ENCODE measurements at regions not wholly inside any gene's neighbourhood (a gene's known extent, or its start where the extent isn't known, plus 50 kb on each side); places are given as distances from the start of the nearest gene placed in this dataset.

DNA sequence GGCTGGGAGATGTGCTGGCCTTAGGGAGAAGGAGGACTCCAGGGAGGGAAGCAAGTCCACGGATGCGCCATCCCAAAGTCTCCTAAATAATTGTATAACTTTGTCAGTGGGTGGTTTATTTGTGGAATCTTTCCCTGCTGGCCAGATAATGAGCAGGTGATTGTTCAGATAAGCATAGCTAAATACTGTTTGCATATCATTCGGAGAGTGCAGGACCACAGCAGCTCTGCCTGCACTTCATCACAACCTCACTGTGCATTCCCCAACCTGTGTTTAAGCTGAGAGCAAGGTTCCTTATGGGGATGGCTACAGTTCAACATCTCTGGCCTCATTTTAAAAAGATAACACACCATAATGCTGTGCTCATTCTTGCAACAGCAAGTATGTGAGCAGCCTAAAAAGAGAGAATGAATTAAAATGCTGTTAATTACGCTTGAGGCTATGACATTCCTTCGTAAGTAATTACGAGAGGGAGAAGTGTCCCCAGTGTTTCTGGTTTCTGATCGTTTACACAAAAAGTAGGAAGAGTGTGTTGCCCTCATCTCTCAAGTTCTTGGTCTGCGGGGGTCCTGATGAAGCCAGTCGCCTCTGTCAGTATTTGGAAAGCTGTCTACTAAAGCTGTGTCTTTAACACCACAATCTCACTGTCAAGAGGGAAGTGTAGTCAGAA is 272.0 kb upstream of the RORA start:
- H3K9me3 Mint-ChIP-seq (ENCODE audit: low read depth): no peaks in the 10 kb centered on the region
- H3K27ac Mint-ChIP-seq: no peak overlapping the region
- H3K4me3 Mint-ChIP-seq: no peak overlapping the region
- peaks cover 10% of the 10 kb centered on the region for H3K27me3 Mint-ChIP-seq
- H3K4me1 Mint-ChIP-seq (ENCODE audit: low read depth): no peaks in the 10 kb centered on the region
- H3K36me3 Mint-ChIP-seq: no peaks in the 10 kb centered on the region

DNA sequence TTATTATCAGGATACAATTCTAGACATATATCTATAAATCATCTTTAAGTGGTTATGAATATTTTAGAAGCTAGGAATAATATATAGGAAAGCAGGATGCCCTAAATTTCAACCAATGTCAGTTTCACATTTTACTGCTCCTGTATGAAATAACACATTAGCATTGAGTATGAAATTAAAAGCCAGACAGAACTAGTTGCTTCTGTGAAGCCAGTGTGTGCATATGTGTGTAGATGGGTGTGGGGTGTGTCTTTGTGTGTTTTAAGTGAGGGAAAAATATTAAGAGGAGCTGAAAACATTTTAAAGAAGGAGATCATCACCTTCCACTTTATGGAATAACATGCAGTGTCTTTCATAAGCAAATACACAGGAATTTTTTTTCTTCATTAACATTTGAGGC is 271.4 kb upstream of the RORA start:
- H3K27me3 Mint-ChIP-seq: peaks cover 10% of the 10 kb centered on the region

GRCh38 chr15:61499376-61499775 is 270.3 kb upstream of the RORA start:
- no peak overlapping the region for H3K4me3 Mint-ChIP-seq
- no peaks in the 10 kb centered on the region for H3K9me3 Mint-ChIP-seq (ENCODE audit: low read depth)
- H3K4me1 Mint-ChIP-seq (ENCODE audit: low read depth): no peaks in the 10 kb centered on the region
- H3K36me3 Mint-ChIP-seq: no peaks in the 10 kb centered on the region
- H3K27me3 Mint-ChIP-seq: peaks cover 11% of the 10 kb centered on the region
- no peak overlapping the region for H3K27ac Mint-ChIP-seq

More for the DNA sequence above, 271.4 kb upstream of the RORA start:
- no peaks in the 10 kb centered on the region for H3K4me1 Mint-ChIP-seq (ENCODE audit: low read depth)
- no peak overlapping the region for H3K27ac Mint-ChIP-seq
- no peak overlapping the region for H3K4me3 Mint-ChIP-seq
- no peaks in the 10 kb centered on the region for H3K36me3 Mint-ChIP-seq
- no peaks in the 10 kb centered on the region for H3K9me3 Mint-ChIP-seq (ENCODE audit: low read depth)

GRCh38 chr15:61489571-61489970 is 260.5 kb upstream of the RORA start:
- Mint-ChIP-seq H3K9me3 (ENCODE audit: low read depth) (no peaks in the 10 kb centered on the region), H3K4me3 (no peak overlapping the region)

DNA sequence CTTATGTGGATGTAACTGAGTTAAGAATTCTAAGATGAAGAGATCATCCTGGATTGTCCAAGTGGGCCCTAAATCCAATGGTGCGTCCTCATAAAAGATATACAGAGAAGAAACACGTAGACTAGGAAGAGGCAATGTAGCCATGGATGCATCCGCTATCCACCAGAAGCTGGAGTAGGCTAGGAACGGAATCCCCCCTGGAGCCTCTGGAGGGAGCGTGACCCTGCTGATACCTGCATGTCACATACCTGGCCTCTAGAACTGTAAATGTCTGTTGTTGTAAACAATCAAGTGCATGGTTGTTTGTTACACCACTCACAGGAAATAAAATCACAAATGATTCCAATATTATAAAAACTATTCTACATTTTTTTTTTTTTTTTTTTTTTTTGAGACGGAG is 254.5 kb upstream of the RORA start:
- Mint-ChIP-seq H3K4me1 (ENCODE audit: low read depth) (no peaks in the 10 kb centered on the region), H3K27ac (no peak overlapping the region), H3K27me3 (peaks cover 9% of the 10 kb centered on the region), H3K9me3 (ENCODE audit: low read depth) (no peaks in the 10 kb centered on the region), H3K36me3 (no peaks in the 10 kb centered on the region), H3K4me3 (no peak overlapping the region)

More at GRCh38 chr15:61489571-61489970, 260.5 kb upstream of the RORA start:
- no peaks in the 10 kb centered on the region for H3K36me3 Mint-ChIP-seq
- H3K27me3 Mint-ChIP-seq: peaks cover 11% of the 10 kb centered on the region
- H3K4me1 Mint-ChIP-seq (ENCODE audit: low read depth): no peaks in the 10 kb centered on the region
- no peak overlapping the region for H3K27ac Mint-ChIP-seq

- Mint-ChIP-seq H3K36me3 (no peaks in the 10 kb centered on the region), H3K27me3 (peaks cover 8% of the 10 kb centered on the region), H3K4me3 (no peak overlapping the region)
Observed at GRCh38 chr15:61481886-61482285, 252.8 kb upstream of the RORA start.

DNA sequence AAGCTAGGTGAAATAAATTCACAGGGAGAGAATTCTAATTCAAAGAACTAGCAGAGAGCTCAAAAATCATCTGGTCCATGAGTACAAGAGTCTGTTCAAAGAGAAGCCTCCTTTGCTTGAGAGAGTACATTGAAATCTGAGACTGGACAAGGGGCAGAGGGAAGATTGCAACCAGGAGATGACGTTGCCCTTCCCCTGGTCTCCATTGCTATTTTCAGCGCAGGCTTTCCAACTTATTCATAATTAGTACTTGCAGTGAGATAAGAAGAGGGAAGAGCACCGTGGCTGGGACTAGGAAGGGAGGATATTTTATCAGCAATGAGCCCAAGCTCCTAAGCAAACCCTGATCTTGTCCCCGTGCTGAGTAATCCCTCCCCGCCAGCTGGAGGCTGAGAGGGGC is 251.8 kb upstream of the RORA start:
- no peaks in the 10 kb centered on the region for H3K4me1 Mint-ChIP-seq (ENCODE audit: low read depth)
- no peaks in the 10 kb centered on the region for H3K9me3 Mint-ChIP-seq (ENCODE audit: low read depth)
- no peak overlapping the region for H3K4me3 Mint-ChIP-seq
- H3K36me3 Mint-ChIP-seq: no peaks in the 10 kb centered on the region
- no peak overlapping the region for H3K27ac Mint-ChIP-seq
- peaks cover 4% of the 10 kb centered on the region for H3K27me3 Mint-ChIP-seq

More at GRCh38 chr15:61481886-61482285, 252.8 kb upstream of the RORA start:
- no peak overlapping the region for H3K27ac Mint-ChIP-seq
- H3K9me3 Mint-ChIP-seq (ENCODE audit: low read depth): no peaks in the 10 kb centered on the region
- H3K4me1 Mint-ChIP-seq (ENCODE audit: low read depth): no peaks in the 10 kb centered on the region

- Mint-ChIP-seq H3K27me3 (peaks cover 4% of the 10 kb centered on the region), H3K4me1 (ENCODE audit: low read depth) (no peaks in the 10 kb centered on the region), H3K9me3 (ENCODE audit: low read depth) (no peaks in the 10 kb centered on the region), H3K27ac (no peak overlapping the region), H3K4me3 (no peak overlapping the region), H3K36me3 (no peaks in the 10 kb centered on the region)
Observed at GRCh38 chr15:61480295-61480694, 251.2 kb upstream of the RORA start.

DNA sequence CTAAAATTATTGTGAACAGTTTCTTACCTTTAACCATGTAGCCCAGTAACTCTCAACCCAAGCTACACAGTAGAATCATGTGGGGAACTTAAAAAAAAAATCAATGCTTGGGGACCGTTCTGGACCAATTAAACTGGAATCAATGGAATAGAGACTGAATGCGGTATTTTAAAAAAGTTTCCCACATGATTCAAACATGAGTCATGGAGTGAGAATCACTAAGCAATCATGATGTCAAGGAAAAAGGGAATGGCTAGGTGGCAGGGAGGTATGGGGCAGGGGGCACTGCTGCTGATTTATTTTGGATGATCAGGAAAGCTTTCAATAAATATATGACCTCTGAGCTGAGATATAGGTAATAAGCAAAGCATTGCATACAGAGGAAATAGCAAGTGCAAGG is 250.5 kb upstream of the RORA start:
- no peaks in the 10 kb centered on the region for H3K9me3 Mint-ChIP-seq (ENCODE audit: low read depth)
- H3K27me3 Mint-ChIP-seq: peaks cover 5% of the 10 kb centered on the region
- no peaks in the 10 kb centered on the region for H3K4me1 Mint-ChIP-seq (ENCODE audit: low read depth)
- H3K27ac Mint-ChIP-seq: no peak overlapping the region
- H3K36me3 Mint-ChIP-seq: no peaks in the 10 kb centered on the region
- H3K4me3 Mint-ChIP-seq: no peak overlapping the region

DNA sequence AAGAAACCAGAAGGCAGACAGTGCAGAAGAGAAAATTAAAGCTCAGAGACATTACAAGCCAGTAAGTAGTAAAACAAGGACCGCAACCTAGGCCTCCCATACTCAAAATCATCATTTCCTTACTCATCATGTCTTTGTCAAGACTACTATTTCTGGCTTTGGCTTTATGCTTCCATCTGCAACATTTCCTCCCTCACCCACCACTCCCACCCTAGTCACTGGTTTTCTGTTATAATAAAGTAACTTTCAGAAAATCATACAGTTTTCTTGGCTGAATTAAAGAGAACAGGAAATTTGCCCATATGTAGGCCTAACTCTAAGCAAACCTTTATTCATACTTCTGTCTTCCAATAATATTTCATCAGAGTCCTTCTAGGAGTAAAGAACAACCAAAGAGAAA is 247.6 kb upstream of the RORA start:
- peaks cover 9% of the 10 kb centered on the region for H3K27me3 Mint-ChIP-seq
- H3K9me3 Mint-ChIP-seq (ENCODE audit: low read depth): no peaks in the 10 kb centered on the region
- no peaks in the 10 kb centered on the region for H3K36me3 Mint-ChIP-seq
- H3K4me3 Mint-ChIP-seq: no peak overlapping the region
- no peaks in the 10 kb centered on the region for H3K4me1 Mint-ChIP-seq (ENCODE audit: low read depth)
- no peak overlapping the region for H3K27ac Mint-ChIP-seq

DNA sequence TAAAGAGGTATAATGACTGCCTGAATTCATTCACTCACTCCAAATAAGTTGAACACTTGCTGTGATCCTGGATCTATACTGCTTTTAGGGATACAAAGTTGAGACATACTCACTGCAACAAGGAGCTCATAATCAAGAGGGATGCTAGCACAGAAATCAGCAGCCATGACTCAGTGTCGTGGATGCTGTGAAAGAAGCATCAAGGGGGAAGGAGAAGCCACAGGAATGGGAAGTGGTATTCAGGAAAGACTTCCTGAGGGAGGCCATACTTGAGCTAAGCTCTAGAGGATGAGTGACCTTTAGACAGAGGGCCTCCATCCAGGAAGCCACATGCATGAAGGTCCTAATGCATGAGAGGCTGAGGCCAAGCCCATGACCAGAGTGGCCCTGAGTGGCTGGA is 245.7 kb upstream of the RORA start:
- H3K27me3 Mint-ChIP-seq: peaks cover 10% of the 10 kb centered on the region
- no peaks in the 10 kb centered on the region for H3K9me3 Mint-ChIP-seq (ENCODE audit: low read depth)
- H3K36me3 Mint-ChIP-seq: no peaks in the 10 kb centered on the region
- H3K4me3 Mint-ChIP-seq: no peak overlapping the region
- no peaks in the 10 kb centered on the region for H3K4me1 Mint-ChIP-seq (ENCODE audit: low read depth)
- no peak overlapping the region for H3K27ac Mint-ChIP-seq

GRCh38 chr15:61467823-61468222 is 238.7 kb upstream of the RORA start:
- Mint-ChIP-seq H3K4me1 (ENCODE audit: low read depth) (no peaks in the 10 kb centered on the region), H3K27me3 (peaks cover 14% of the 10 kb centered on the region), H3K36me3 (no peaks in the 10 kb centered on the region), H3K4me3 (no peak overlapping the region), H3K27ac (no peak overlapping the region), H3K9me3 (ENCODE audit: low read depth) (no peaks in the 10 kb centered on the region)

DNA sequence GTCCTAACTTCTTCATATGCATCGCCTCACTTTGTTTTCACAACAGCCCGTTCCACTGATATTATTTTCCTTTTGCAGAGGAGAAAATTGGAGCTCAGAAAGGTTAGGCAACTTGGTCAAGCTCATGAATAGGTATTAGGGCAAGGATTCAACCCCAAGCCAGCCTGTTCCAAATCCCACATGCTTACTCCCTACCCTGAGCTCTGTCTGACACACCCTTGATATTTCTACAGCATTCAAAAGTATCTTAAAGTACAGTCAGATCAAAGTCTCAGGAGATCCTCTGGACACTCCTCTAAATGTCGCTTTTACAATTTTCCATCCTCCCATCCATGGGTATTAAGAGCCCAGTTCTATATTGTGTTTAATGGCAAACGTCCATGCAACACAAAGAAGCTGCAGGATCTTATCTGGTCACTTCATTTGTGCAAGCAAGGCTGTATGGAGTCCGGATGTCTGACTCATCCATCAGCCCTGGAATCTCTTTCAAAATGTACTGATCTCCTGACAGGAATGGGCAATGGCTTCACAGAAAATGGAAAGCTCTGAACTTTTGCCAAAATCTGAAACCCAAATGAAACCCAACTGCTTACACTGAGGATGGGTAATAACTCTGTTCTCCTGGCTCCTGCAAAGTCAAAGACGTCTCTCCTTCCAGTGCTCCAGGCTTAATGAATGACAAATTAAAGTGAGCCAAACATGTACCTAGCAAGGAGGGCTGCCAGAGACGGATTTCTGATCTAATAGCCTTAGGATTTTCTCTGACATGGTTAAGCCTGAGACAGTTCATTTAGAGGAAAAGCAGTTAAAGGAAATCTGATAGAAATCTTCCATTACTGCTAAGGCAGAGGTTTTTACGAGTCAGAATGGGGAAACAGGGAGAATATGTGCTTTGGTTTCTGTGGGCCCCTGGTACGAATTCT is 230.9 kb upstream of the RORA start:
- no peak overlapping the region for H3K27ac Mint-ChIP-seq
- H3K27me3 Mint-ChIP-seq: peaks cover 23% of the 10 kb centered on the region
- H3K4me3 Mint-ChIP-seq: no peak overlapping the region
- H3K4me1 Mint-ChIP-seq (ENCODE audit: low read depth): no peaks in the 10 kb centered on the region
- H3K36me3 Mint-ChIP-seq: no peaks in the 10 kb centered on the region
- H3K9me3 Mint-ChIP-seq (ENCODE audit: low read depth): no peaks in the 10 kb centered on the region

DNA sequence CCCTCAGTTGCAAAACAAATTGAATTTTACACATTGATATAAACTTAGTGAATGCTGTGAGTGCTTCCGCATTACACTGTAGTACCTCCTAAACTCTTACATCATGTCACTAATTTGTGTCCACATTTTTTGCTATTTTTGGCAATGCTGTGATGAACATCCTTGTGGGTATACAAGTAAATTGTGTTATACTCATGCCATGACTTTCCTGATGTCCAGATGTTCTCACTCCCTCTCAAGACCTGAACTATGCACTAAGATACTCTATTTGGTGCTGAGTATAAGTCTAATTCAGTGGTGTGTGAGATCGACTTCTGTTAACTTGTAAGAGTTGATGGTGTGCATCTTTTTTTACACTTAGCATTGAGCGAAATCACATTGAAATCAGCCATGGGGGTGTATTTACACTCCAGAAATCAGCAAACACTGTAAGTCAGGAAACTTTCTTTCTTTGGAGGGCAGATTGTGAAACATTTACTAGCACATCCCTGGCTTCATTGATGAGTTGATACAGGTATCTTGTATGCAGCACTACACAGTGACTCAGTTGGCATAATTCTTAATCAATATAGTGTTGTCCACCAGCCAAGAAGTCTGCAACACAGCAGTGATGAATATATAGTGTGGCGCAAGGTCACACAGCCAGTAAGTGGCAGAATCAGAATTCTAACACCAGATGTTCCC is 228.1 kb upstream of the RORA start:
- H3K27ac Mint-ChIP-seq: no peak overlapping the region
- H3K4me1 Mint-ChIP-seq (ENCODE audit: low read depth): no peaks in the 10 kb centered on the region
- peaks cover 22% of the 10 kb centered on the region for H3K27me3 Mint-ChIP-seq

DNA sequence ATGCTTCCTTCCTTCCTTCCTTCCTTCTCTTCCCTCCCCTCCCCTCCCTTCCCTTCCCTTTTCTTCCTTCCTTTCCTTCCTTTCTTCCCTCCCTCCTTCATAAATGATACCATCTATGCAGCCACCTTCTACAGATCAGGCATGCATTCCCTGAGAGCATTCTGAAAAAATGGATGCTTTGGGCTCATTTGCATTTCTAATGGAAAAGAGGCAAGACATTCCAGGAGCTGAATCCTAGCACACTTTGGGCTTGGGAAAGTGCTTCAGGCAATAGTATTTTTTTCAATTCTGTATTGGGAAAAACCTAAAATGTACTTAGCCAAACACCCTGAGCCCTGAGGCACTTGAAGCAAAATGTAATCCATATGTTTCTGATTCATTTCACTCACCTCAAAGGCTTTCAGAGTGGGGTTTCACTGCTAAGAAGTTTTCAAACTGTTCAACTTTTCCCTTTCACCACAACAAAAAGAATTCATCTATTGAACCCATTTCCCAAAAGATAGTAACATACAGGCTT is 220.1 kb upstream of the RORA start:
- H3K36me3 Mint-ChIP-seq: no peaks in the 10 kb centered on the region
- H3K9me3 Mint-ChIP-seq (ENCODE audit: low read depth): no peaks in the 10 kb centered on the region

More for the DNA sequence above, 228.1 kb upstream of the RORA start:
- H3K4me3 Mint-ChIP-seq: no peak overlapping the region
- H3K36me3 Mint-ChIP-seq: no peaks in the 10 kb centered on the region
- H3K9me3 Mint-ChIP-seq (ENCODE audit: low read depth): no peaks in the 10 kb centered on the region

More for the DNA sequence above, 220.1 kb upstream of the RORA start:
- Mint-ChIP-seq H3K27me3 (peaks cover 5% of the 10 kb centered on the region), H3K27ac (no peak overlapping the region), H3K4me3 (no peak overlapping the region), H3K4me1 (ENCODE audit: low read depth) (no peaks in the 10 kb centered on the region)

All from activated naive CD8-positive, alpha-beta T cell (primary cell).